Nephron (organoid): ENCODE measurements at regions not wholly inside any gene's neighbourhood (a gene's known extent, or its start where the extent isn't known, plus 50 kb on each side); places are given as distances from the start of the nearest gene placed in this dataset.

Source experiments
- H3K27ac Mint-ChIP-seq, 3 experiments: 2 replicates each; pipeline ENCODE4 v1.8.0; 2020; ENCODE audit warnings: mixed read lengths in 3 of 3, mild to moderate bottlenecking in 2 of 3, moderate library complexity in 1 of 3
- H3K27me3 Mint-ChIP-seq: 2 replicates; pipeline ENCODE4 v1.8.0; 2021; ENCODE audit warnings: low read depth, mild to moderate bottlenecking, moderate library complexity, mixed read lengths
- H3K36me3 Mint-ChIP-seq: 2 replicates; pipeline ENCODE4 v1.8.0; 2020; ENCODE audit warnings: low read depth, mixed read lengths
- H3K4me1 Mint-ChIP-seq: 2 replicates; pipeline ENCODE4 v1.8.0; 2020; ENCODE audit warnings: mixed read lengths
- H3K4me3 Mint-ChIP-seq, 3 experiments: 2 replicates each; pipeline ENCODE4 v1.8.0; 2020; ENCODE audit warnings: mild to moderate bottlenecking in 3 of 3, mixed read lengths in 3 of 3, moderate library complexity in 2 of 3
- H3K9me3 Mint-ChIP-seq: 2 replicates; pipeline ENCODE4 v1.8.0; 2020; ENCODE audit warnings: mixed read lengths
- CTCF ChIP-seq, 3 experiments: fragments of 200-600 bp; sonication (generic); IDR thresholded peaks; one replicate each; pipeline ENCODE4 v1.5.0; 2021; ENCODE audit warnings: antibody characterized with exemption in 3 of 3; ENCODE audit not compliant: unreplicated experiment in 3 of 3

GRCh38 chr12:75706786-75707605 lies 195.6 kb upstream of the KRR1 start:
- H3K27me3 Mint-ChIP-seq = no peaks in the 10 kb centered on the region
- H3K36me3 Mint-ChIP-seq = no peaks in the 10 kb centered on the region
- peak overlapping the region in 2 of 3 experiments; percentile 1 to 36 for H3K4me3 Mint-ChIP-seq
- TF ChIP-seq CTCF (IDR thresholded peaks at IDR 0.05; ENCODE audit: unreplicated experiment in 3 of 3) = no peak
- peaks cover 76% of the 10 kb centered on the region for H3K4me1 Mint-ChIP-seq
- peak overlapping the region; percentile 94 to 97 (median 96) for H3K27ac Mint-ChIP-seq
- H3K9me3 Mint-ChIP-seq = no peaks in the 10 kb centered on the region

- Mint-ChIP-seq H3K4me1 (peaks cover 71% of the 10 kb centered on the region), H3K36me3 (no peaks in the 10 kb centered on the region), H3K27ac (peak overlapping the region; percentile 94 to 97 (median 96)), H3K9me3 (no peaks in the 10 kb centered on the region), H3K27me3 (no peaks in the 10 kb centered on the region), H3K4me3 (peak overlapping the region in 2 of 3 experiments; percentile 30 to 52)
- TF ChIP-seq CTCF (IDR thresholded peaks at IDR 0.05; ENCODE audit: unreplicated experiment in 3 of 3) = no peak
These were observed 194.6 kb upstream of the KRR1 start for GRCh38 chr12:75705749-75706711.

- Mint-ChIP-seq H3K36me3 (no peaks in the 10 kb centered on the region), H3K27ac (peak overlapping the region; percentile 93 to 97 (median 94)), H3K4me3 (peak overlapping the region in 2 of 3 experiments; percentile 17 to 58), H3K9me3 (peaks cover under 1% of the 10 kb centered on the region), H3K27me3 (no peaks in the 10 kb centered on the region), H3K4me1 (peaks cover 69% of the 10 kb centered on the region)
- TF ChIP-seq CTCF (IDR thresholded peaks at IDR 0.05; ENCODE audit: unreplicated experiment in 3 of 3) = no peak
These were observed 193.3 kb upstream of the KRR1 start for GRCh38 chr12:75704664-75705063.

GRCh38 chr12:75704208-75704607 lies 192.8 kb upstream of the KRR1 start:
- H3K4me3 Mint-ChIP-seq = no peak overlapping the region
- H3K27ac Mint-ChIP-seq = peak overlapping the region; percentile 46 to 94 (median 69)
- no peak for TF ChIP-seq CTCF (IDR thresholded peaks at IDR 0.05; ENCODE audit: unreplicated experiment in 3 of 3)
- H3K36me3 Mint-ChIP-seq = no peaks in the 10 kb centered on the region
- no peaks in the 10 kb centered on the region for H3K27me3 Mint-ChIP-seq
- H3K9me3 Mint-ChIP-seq = peaks cover 2% of the 10 kb centered on the region
- peaks cover 69% of the 10 kb centered on the region for H3K4me1 Mint-ChIP-seq

- Mint-ChIP-seq H3K27ac (peak overlapping the region; percentile 55 to 67 (median 63)), H3K4me1 (peaks cover 65% of the 10 kb centered on the region), H3K27me3 (no peaks in the 10 kb centered on the region), H3K36me3 (no peaks in the 10 kb centered on the region), H3K4me3 (no peak overlapping the region), H3K9me3 (peaks cover 2% of the 10 kb centered on the region)
- TF ChIP-seq CTCF (IDR thresholded peaks at IDR 0.05; ENCODE audit: unreplicated experiment in 3 of 3) = no peak
These were observed 191.7 kb upstream of the KRR1 start for GRCh38 chr12:75703131-75703530.
